OCI-LY3 (cell line): ENCODE measurements at regions not wholly inside any gene's neighbourhood (a gene's known extent, or its start where the extent isn't known, plus 50 kb on each side); places are given as distances from the start of the nearest gene placed in this dataset.

Experiments used
- H2AFZ ChIP-seq: fragments of 200-600, 300-600 bp; shearing (Covaris generic); 2 replicates; pipeline ENCODE4 v1.6.0; 2014; ENCODE audit warnings: antibody characterized with exemption, low read depth, low read length
- H3K27ac ChIP-seq: fragments of 200-600, 300-600 bp; sonication (generic); 2 replicates; pipeline ENCODE4 v1.5.1; 2014; ENCODE audit warnings: mild to moderate bottlenecking, low read length, moderate library complexity, mixed read lengths
- H3K27me3 ChIP-seq: fragments of 200-600, 300-600 bp; sonication (generic); 2 replicates; pipeline ENCODE4 v1.6.1; 2014; ENCODE audit warnings: low read depth, low read length, mixed read lengths
- H3K36me3 ChIP-seq: fragments of 200-600, 300-600 bp; sonication (generic); replicated peaks from 2 replicates; pipeline ENCODE3; 2014; ENCODE audit warnings: low read depth, low read length, mixed read lengths
- H3K4me1 ChIP-seq: fragments of 300-600, 200-600 bp; sonication (generic); 2 replicates; pipeline ENCODE4 v1.6.1; 2014; ENCODE audit warnings: low read length, mixed read lengths
- H3K4me2 ChIP-seq: fragments of 200-600, 300-600 bp; sonication (generic); 2 replicates; pipeline ENCODE4 v1.6.1; 2014; ENCODE audit warnings: low read length, mixed read lengths
- H3K4me3 ChIP-seq: fragments of 300-600, 200-600 bp; sonication (generic); 2 replicates; pipeline ENCODE4 v1.5.1; 2014; ENCODE audit warnings: antibody characterized with exemption, mild to moderate bottlenecking, low read length, moderate library complexity
- H3K79me2 ChIP-seq: fragments of 300-600, 200-600 bp; shearing (Covaris generic); 2 replicates; pipeline ENCODE4 v1.6.1; 2014; ENCODE audit warnings: mild to moderate bottlenecking, low read length, mixed read lengths
- H3K9ac ChIP-seq: fragments of 300-600, 200-600 bp; shearing (Covaris generic); 2 replicates; pipeline ENCODE4 v1.6.0; 2014; ENCODE audit warnings: mild to moderate bottlenecking, low read length, moderate library complexity
- H3K9me3 ChIP-seq: fragments of 200-600, 300-600 bp; shearing (Covaris generic); 2 replicates; pipeline ENCODE4 v1.6.1; 2014; ENCODE audit warnings: low read length, mixed read lengths; ENCODE audit not compliant: insufficient read depth
- H4K20me1 ChIP-seq: fragments of 200-600, 300-600 bp; sonication (generic); 2 replicates; pipeline ENCODE4 v1.6.1; 2016; ENCODE audit warnings: low read length, mixed read lengths; ENCODE audit not compliant: insufficient read depth
- EZH2phosphoT487 ChIP-seq: fragments of 200-600 bp; shearing (Covaris generic); IDR thresholded peaks from 2 replicates; pipeline ENCODE4 v1.6.1; 2018; ENCODE audit warnings: antibody characterized with exemption, mixed run types, low read depth
- TF ChIP-seq, protein P1 (sequence below): fragments of 200-600, 300-600 bp; sonication (generic); IDR thresholded peaks from 2 replicates; pipeline ENCODE4 v1.5.1; 2014; ENCODE audit warnings: antibody characterized with exemption, low read length, low read depth

DNA sequence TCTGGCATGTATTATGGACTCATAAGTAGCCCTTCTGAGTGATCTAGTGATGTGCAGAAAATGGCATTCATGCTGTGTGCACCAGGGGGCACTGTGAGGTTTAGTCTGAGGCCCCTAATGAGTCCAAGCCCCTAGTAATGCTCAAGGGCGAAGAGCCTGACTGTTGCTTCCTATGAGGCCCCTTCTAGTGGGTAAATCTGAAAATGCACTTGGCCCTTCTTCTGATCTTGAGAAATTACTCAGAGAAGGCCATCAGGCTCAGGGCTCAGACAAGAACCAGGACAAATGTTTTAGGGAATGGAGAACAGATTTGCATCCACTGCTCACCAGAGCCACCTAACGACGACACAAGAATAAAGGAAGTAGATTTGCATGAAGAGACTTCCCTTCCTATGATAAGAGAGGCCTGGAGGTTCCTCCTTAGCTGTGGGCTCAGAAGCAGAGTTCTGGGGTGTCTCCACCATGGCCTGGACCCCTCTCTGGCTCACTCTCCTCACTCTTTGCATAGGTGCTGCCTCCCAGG lies 75.8 kb downstream of the GGTLC2 start:
- H3K79me2 ChIP-seq = no peaks in the 10 kb centered on the region
- TF ChIP-seq EZH2phosphoT487 = no peak
- TF ChIP-seq, protein P1, sequence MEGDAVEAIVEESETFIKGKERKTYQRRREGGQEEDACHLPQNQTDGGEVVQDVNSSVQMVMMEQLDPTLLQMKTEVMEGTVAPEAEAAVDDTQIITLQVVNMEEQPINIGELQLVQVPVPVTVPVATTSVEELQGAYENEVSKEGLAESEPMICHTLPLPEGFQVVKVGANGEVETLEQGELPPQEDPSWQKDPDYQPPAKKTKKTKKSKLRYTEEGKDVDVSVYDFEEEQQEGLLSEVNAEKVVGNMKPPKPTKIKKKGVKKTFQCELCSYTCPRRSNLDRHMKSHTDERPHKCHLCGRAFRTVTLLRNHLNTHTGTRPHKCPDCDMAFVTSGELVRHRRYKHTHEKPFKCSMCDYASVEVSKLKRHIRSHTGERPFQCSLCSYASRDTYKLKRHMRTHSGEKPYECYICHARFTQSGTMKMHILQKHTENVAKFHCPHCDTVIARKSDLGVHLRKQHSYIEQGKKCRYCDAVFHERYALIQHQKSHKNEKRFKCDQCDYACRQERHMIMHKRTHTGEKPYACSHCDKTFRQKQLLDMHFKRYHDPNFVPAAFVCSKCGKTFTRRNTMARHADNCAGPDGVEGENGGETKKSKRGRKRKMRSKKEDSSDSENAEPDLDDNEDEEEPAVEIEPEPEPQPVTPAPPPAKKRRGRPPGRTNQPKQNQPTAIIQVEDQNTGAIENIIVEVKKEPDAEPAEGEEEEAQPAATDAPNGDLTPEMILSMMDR = no peak
- no peak overlapping the region for H3K4me2 ChIP-seq
- H4K20me1 ChIP-seq = no peaks in the 10 kb centered on the region
- H2AFZ ChIP-seq = no peak overlapping the region
- no peak overlapping the region for H3K27ac ChIP-seq
- H3K4me3 ChIP-seq = no peak overlapping the region
- no peak overlapping the region for H3K9ac ChIP-seq
- H3K36me3 ChIP-seq = no peaks in the 10 kb centered on the region
- H3K4me1 ChIP-seq = no peaks in the 10 kb centered on the region
- H3K9me3 ChIP-seq = no peaks in the 10 kb centered on the region
- no peaks in the 10 kb centered on the region for H3K27me3 ChIP-seq

DNA sequence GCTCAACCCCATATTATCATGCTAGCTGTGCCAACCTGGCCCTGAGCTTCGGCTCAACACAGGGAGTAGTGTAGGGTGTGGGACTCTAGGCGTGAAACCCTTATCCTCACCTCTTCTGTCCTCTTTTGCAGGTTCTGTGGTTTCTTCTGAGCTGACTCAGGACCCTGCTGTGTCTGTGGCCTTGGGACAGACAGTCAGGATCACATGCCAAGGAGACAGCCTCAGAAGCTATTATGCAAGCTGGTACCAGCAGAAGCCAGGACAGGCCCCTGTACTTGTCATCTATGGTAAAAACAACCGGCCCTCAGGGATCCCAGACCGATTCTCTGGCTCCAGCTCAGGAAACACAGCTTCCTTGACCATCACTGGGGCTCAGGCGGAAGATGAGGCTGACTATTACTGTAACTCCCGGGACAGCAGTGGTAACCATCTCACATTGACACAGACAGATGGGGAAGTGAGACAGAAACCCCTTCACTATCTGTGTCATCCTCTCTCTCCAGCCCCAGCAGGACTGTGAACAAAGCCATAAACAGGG lies 76.4 kb downstream of the GGTLC2 start:
- Histone ChIP-seq H3K27me3 (no peaks in the 10 kb centered on the region), H3K4me1 (no peaks in the 10 kb centered on the region), H3K79me2 (no peaks in the 10 kb centered on the region), H4K20me1 (no peaks in the 10 kb centered on the region), H3K9me3 (no peaks in the 10 kb centered on the region), H2AFZ (no peak overlapping the region), H3K36me3 (no peaks in the 10 kb centered on the region), H3K4me3 (no peak overlapping the region), H3K4me2 (no peak overlapping the region), H3K9ac (no peak overlapping the region), H3K27ac (no peak overlapping the region)
- no peak for TF ChIP-seq EZH2phosphoT487
- TF ChIP-seq, protein P1 = no peak

DNA sequence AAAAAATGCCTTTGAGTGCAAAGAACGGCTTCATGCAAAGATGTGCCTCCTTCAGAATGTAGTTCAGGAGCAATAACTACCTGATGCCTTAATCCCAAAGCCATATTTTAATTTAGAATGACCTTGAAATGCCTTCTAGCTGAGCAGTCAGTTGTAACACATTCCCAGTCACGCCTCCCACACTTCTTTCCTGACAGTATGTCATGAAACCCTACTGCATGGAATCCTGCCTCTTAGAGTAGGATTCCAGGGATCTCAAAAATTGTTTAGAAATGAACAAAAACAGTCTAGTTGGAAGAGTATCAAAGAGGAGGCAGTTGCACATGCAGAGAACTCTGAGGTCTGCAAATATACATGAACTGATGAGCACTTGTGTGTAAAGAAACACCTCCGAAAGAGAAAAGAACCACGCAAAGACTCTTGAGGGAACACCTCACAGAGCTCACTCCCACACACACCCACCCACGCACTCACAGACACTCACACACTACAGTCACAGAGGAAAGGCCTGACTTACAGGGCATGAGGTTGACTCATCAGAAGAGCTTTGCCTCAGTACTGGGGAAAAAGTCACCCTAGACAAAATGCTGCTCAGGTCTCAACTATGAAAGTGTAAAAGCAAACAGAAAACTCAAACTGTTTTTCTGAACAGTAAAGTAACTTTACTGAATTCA lies 77.4 kb downstream of the GGTLC2 start:
- H4K20me1 ChIP-seq = no peaks in the 10 kb centered on the region
- H3K36me3 ChIP-seq = no peaks in the 10 kb centered on the region
- no peak overlapping the region for H2AFZ ChIP-seq
- no peaks in the 10 kb centered on the region for H3K79me2 ChIP-seq
- H3K27ac ChIP-seq = no peak overlapping the region
- TF ChIP-seq, protein P1 = no peak
- no peak for TF ChIP-seq EZH2phosphoT487
- no peak overlapping the region for H3K4me3 ChIP-seq
- H3K4me2 ChIP-seq = no peak overlapping the region
- no peaks in the 10 kb centered on the region for H3K9me3 ChIP-seq
- H3K9ac ChIP-seq = no peak overlapping the region
- no peaks in the 10 kb centered on the region for H3K27me3 ChIP-seq
- H3K4me1 ChIP-seq = no peaks in the 10 kb centered on the region

DNA sequence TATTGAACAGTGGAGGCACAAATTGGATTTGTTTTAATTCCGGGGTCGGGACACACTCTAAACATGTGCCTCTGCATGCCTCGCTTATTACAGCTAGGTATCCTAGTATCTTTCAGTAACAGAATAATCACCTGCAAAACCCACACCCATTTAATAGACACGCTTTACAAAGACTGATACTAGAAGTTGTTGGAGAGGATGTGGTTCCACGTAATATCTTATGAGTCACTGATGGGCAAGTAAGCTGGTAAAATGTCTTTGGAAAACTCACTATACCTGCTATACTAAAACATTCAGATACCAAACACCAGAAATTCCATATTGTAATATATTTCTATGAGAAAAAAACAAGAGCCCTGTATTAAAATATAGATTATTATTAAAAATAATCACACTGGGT lies 84.0 kb downstream of the GGTLC2 start:
- no peak overlapping the region for H3K27ac ChIP-seq
- no peak overlapping the region for H3K9ac ChIP-seq
- no peaks in the 10 kb centered on the region for H3K27me3 ChIP-seq
- H2AFZ ChIP-seq = no peak overlapping the region
- no peak overlapping the region for H3K4me3 ChIP-seq
- no peaks in the 10 kb centered on the region for H3K79me2 ChIP-seq
- H4K20me1 ChIP-seq = no peaks in the 10 kb centered on the region
- H3K36me3 ChIP-seq = no peaks in the 10 kb centered on the region
- TF ChIP-seq, protein P1 = no peak
- TF ChIP-seq EZH2phosphoT487 = no peak
- no peaks in the 10 kb centered on the region for H3K4me1 ChIP-seq
- H3K9me3 ChIP-seq = no peaks in the 10 kb centered on the region
- H3K4me2 ChIP-seq = no peak overlapping the region
